Smooth muscle cell (in vitro differentiated cells): ENCODE measurements at regions not wholly inside any gene's neighbourhood (a gene's known extent, or its start where the extent isn't known, plus 50 kb on each side); places are given as distances from the start of the nearest gene placed in this dataset.

Experiments used
- DNase-seq: peaks from one replicate; lab custom pipeline; 2025; ENCODE audit not compliant: unreplicated experiment; lab: John Stamatoyannopoulos, UW
- H2AFZ ChIP-seq: fragments of 200-600 bp; sonication (generic); 2 replicates; pipeline ENCODE4 v1.6.0; 2016; ENCODE audit warnings: antibody characterized with exemption, low read depth, mild to moderate bottlenecking
- H3F3A ChIP-seq: fragments of 200-600 bp; sonication (generic); 2 replicates; pipeline ENCODE4 v1.6.0; 2017; ENCODE audit warnings: antibody characterized with exemption, low read depth
- H3K27ac ChIP-seq: fragments of 200-600 bp; sonication (generic); 2 replicates; pipeline ENCODE4 v1.5.1; 2016; ENCODE audit warnings: low read depth, mild to moderate bottlenecking
- H3K27me3 ChIP-seq: fragments of 200-600 bp; sonication (generic); 2 replicates; pipeline ENCODE4 v1.6.1; 2016; ENCODE audit warnings: low read depth, mild to moderate bottlenecking
- H3K36me3 ChIP-seq: fragments of 200-600 bp; sonication (generic); 2 replicates; pipeline ENCODE4 v1.5.1; 2016; ENCODE audit warnings: low read depth
- H3K4me1 ChIP-seq: fragments of 200-600 bp; sonication (generic); 2 replicates; pipeline ENCODE4 v1.5.1; 2016; ENCODE audit warnings: low read depth
- H3K4me2 ChIP-seq: fragments of 200-600 bp; sonication (generic); 2 replicates; pipeline ENCODE4 v1.6.0; 2016; ENCODE audit warnings: mild to moderate bottlenecking
- H3K4me3 ChIP-seq: fragments of 200-600 bp; sonication (generic); 2 replicates; pipeline ENCODE4 v1.5.1; 2016; ENCODE audit warnings: mild to moderate bottlenecking
- H3K79me2 ChIP-seq: fragments of 200-600 bp; sonication (generic); 2 replicates; pipeline ENCODE4 v1.6.0; 2016; ENCODE audit warnings: low read depth, mild to moderate bottlenecking
- H3K9ac ChIP-seq: fragments of 200-600 bp; sonication (generic); 2 replicates; pipeline ENCODE4 v1.6.0; 2016; ENCODE audit warnings: low read depth
- H3K9me3 ChIP-seq: fragments of 200-600 bp; sonication (generic); replicated peaks from 2 replicates; pipeline ENCODE4 v1.5.1; 2016; ENCODE audit warnings: low read depth
- H4K20me1 ChIP-seq: fragments of 200-600 bp; sonication (generic); 2 replicates; pipeline ENCODE4 v1.6.0; 2016; ENCODE audit warnings: low read depth
- WGBS: methylation state at CpG from one replicate; pipeline ENCODE4 v1.1.7; 2016; ENCODE audit warnings: low lambda C conversion rate; 5-methylcytosine and 5-hydroxymethylcytosine counted together
- TF ChIP-seq, protein P1 (sequence below): fragments of 200-600 bp; sonication (generic); IDR thresholded peaks from 2 replicates; pipeline ENCODE4 v1.5.1; 2017; ENCODE audit warnings: borderline replicate concordance, mild to moderate bottlenecking, antibody characterized with exemption; ENCODE audit not compliant: insufficient read depth, poor library complexity, severe bottlenecking

DNA sequence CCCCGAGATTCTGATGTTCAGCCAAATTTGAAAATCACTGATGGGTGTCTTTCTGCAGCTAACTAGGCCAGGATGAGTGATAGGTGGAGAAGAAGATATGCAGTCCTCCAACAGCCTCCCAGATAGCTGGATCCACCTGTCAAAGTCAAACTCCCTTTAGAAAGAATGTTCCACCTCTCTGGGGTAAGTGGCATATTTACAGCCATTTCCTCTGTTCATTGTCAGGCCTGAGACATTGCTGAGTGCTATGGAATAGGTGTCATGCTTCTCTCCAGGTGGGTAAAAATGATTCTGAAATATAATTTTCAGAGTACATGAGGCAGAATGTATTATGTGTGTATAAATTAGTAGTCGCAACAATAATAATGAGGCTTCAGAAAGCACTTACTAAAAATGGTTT lies 316.8 kb downstream of the TTLL7 start:
- Histone ChIP-seq H3K27ac (no peak overlapping the region), H3K4me1 (no peaks in the 10 kb centered on the region), H3K9ac (no peak overlapping the region), H3F3A (no peaks in the 10 kb centered on the region), H3K9me3 (no peaks in the 10 kb centered on the region), H4K20me1 (no peaks in the 10 kb centered on the region), H3K79me2 (no peaks in the 10 kb centered on the region), H3K27me3 (no peaks in the 10 kb centered on the region), H2AFZ (no peak overlapping the region), H3K4me2 (no peak overlapping the region), H3K36me3 (no peaks in the 10 kb centered on the region), H3K4me3 (no peak overlapping the region)
- no peak for DNase-seq
- 86% methylated on average over 2 of the region's 2 CpGs for WGBS
- TF ChIP-seq, protein P1, sequence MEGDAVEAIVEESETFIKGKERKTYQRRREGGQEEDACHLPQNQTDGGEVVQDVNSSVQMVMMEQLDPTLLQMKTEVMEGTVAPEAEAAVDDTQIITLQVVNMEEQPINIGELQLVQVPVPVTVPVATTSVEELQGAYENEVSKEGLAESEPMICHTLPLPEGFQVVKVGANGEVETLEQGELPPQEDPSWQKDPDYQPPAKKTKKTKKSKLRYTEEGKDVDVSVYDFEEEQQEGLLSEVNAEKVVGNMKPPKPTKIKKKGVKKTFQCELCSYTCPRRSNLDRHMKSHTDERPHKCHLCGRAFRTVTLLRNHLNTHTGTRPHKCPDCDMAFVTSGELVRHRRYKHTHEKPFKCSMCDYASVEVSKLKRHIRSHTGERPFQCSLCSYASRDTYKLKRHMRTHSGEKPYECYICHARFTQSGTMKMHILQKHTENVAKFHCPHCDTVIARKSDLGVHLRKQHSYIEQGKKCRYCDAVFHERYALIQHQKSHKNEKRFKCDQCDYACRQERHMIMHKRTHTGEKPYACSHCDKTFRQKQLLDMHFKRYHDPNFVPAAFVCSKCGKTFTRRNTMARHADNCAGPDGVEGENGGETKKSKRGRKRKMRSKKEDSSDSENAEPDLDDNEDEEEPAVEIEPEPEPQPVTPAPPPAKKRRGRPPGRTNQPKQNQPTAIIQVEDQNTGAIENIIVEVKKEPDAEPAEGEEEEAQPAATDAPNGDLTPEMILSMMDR, result no peak

DNA sequence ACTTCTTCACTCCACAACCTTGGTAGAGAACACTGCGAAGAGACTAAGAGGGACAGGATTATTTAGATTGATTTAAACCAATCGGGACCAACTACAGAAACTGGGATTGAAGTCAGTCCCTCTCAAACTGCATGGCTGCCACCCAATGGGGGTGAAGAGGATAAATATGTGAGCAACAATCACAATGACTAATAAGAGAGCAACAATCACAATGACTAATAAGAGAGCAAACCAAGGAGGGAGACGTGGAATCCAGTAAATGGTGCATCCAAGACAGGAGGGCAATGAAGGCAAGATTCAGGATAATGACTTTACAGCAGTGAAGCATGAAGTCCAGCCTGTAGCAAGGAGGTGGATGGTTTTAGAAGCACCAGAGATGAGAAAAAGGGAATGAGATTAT lies 322.8 kb downstream of the TTLL7 start:
- no peak overlapping the region for H3K27ac ChIP-seq
- no peak overlapping the region for H3K4me2 ChIP-seq
- no peak overlapping the region for H2AFZ ChIP-seq
- WGBS, result 88% methylated on average over 3 of the region's 3 CpGs
- H3K9ac ChIP-seq, result no peak overlapping the region
- H3K9me3 ChIP-seq, result no peaks in the 10 kb centered on the region
- no peaks in the 10 kb centered on the region for H3K79me2 ChIP-seq
- H3K4me3 ChIP-seq, result no peak overlapping the region
- DNase-seq, result no peak
- H4K20me1 ChIP-seq, result no peaks in the 10 kb centered on the region
- H3K4me1 ChIP-seq, result no peaks in the 10 kb centered on the region
- H3F3A ChIP-seq, result no peaks in the 10 kb centered on the region
- no peaks in the 10 kb centered on the region for H3K27me3 ChIP-seq
- TF ChIP-seq, protein P1, result no peak
- no peaks in the 10 kb centered on the region for H3K36me3 ChIP-seq

DNA sequence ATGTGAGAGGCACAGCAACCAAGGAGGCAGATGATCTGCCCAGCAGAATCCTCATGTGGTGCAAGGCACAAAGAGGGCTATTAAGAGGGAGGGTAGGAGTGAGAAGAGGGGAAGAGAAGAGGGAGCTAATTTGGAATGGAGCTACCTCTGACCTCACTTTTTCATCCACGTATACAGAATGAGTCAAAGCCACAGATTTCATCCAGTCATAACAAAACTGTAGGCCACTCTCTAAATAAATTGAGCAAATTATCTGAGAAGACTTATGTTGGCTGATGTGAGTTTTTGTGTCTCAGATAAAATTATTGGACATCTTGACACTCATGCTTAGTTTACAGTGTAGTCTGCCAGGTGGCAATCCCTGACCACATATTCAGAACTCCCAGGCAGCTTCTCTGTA lies 325.6 kb downstream of the TTLL7 start:
- TF ChIP-seq, protein P1, result no peak
- H4K20me1 ChIP-seq, result no peaks in the 10 kb centered on the region
- no peaks in the 10 kb centered on the region for H3K9me3 ChIP-seq
- H3K27me3 ChIP-seq, result no peaks in the 10 kb centered on the region
- H3K9ac ChIP-seq, result no peak overlapping the region
- no peaks in the 10 kb centered on the region for H3K79me2 ChIP-seq
- no peak overlapping the region for H3K4me3 ChIP-seq
- H3K27ac ChIP-seq, result no peak overlapping the region
- DNase-seq, result no peak
- no peaks in the 10 kb centered on the region for H3K4me1 ChIP-seq
- H3K4me2 ChIP-seq, result no peak overlapping the region
- WGBS, result 31% methylated on average over 1 of the region's 1 CpG
- H2AFZ ChIP-seq, result no peak overlapping the region
- no peaks in the 10 kb centered on the region for H3F3A ChIP-seq
- no peaks in the 10 kb centered on the region for H3K36me3 ChIP-seq

DNA sequence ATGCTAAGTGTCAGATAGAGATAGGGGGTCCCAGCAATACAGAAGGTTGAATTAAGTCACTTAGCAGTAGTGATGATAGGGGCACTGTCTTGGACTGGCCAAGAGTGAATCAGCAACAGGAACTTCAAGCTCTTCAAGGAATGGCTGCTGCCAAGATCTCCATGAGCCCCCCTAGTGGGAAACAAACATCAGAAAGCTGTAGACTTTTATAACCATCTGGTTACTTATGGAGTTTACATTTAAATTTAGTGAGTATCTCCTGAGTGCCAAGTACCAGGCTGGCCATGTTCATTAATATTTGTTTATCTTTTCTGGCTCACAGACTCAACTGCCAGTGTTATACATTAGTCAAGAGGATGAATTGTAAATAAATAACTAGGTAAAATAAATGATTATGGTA lies 327.3 kb downstream of the TTLL7 start:
- no peak overlapping the region for H3K9ac ChIP-seq
- H2AFZ ChIP-seq, result no peak overlapping the region
- no peaks in the 10 kb centered on the region for H3K79me2 ChIP-seq
- no peak overlapping the region for H3K27ac ChIP-seq
- no peak overlapping the region for H3K4me2 ChIP-seq
- no peaks in the 10 kb centered on the region for H3K36me3 ChIP-seq
- no peaks in the 10 kb centered on the region for H3K9me3 ChIP-seq
- TF ChIP-seq, protein P1, result no peak
- DNase-seq, result no peak
- H3F3A ChIP-seq, result no peaks in the 10 kb centered on the region
- H3K4me1 ChIP-seq, result no peaks in the 10 kb centered on the region
- no peaks in the 10 kb centered on the region for H4K20me1 ChIP-seq
- H3K4me3 ChIP-seq, result no peak overlapping the region
- H3K27me3 ChIP-seq, result no peaks in the 10 kb centered on the region
